ENCODE measurements at regions not wholly inside any gene's neighbourhood (a gene's known extent, or its start where the extent isn't known, plus 50 kb on each side); places are given as distances from the start of the nearest gene placed in this dataset.

DNA sequence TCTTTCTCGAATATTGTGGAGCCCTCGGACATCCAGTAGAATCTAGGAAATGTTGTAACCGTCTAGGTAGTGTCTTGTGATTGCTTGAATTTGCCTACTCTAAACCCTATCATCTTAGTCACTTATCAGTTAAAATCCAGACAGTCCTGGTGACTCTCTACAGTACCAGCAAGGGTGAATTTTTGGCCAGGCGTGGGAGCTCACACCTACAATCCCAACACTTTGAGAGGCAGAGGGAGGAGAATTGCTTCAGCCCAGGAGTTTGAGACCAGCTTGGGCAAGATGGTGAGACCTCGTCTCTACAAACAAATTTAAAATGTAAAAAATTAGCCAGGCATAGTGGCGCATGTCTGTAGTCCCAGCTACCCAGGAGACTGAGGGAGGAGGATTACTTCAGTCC lies 230.9 kb downstream of the CHRM3 start:
- Histone ChIP-seq H4K20me1 (ENCODE audit: insufficient read depth, low read length) (no peaks in the 10 kb centered on the region), H3K27ac (ENCODE audit: low read length) (no peak overlapping the region), H3K27me3 (replicated peaks; ENCODE audit: insufficient read depth, low read length) (no peaks in the 10 kb centered on the region), H2AFZ (ENCODE audit: low read length) (no peak overlapping the region), H3K9ac (ENCODE audit: low read length) (no peak overlapping the region), H3K9me3 (replicated peaks; ENCODE audit: insufficient read depth, low read length) (no peaks in the 10 kb centered on the region), H3K9me2 (replicated peaks; ENCODE audit: insufficient read depth, low read length) (no peaks in the 10 kb centered on the region), H3K4me2 (ENCODE audit: low read depth, low read length) (no peak overlapping the region), H3K4me1 (ENCODE audit: low read length) (no peaks in the 10 kb centered on the region), H3K79me2 (ENCODE audit: low read length) (no peaks in the 10 kb centered on the region), H3F3A (ENCODE audit: insufficient read depth, low read length) (no peaks in the 10 kb centered on the region), H3K4me3 (ENCODE audit: low read length) (no peak overlapping the region), H3K36me3 (replicated peaks; ENCODE audit: insufficient read depth, low read length) (no peaks in the 10 kb centered on the region)
- no peak for DNase-seq
- no peak for TF ChIP-seq EZH2phosphoT487 (IDR thresholded peaks at IDR 0.05; ENCODE audit: low read length)
- no peak for TF ChIP-seq EZH2 (optimal IDR thresholded peaks at IDR 0.05; ENCODE audit: low read depth, low read length)
- TF ChIP-seq CTCF (IDR thresholded peaks at IDR 0.05; ENCODE audit: low read length), result no peak

- Histone ChIP-seq H3K4me3 (ENCODE audit: low read length) (no peak overlapping the region), H3K9ac (ENCODE audit: low read length) (no peak overlapping the region), H3K79me2 (ENCODE audit: low read length) (no peaks in the 10 kb centered on the region), H3K36me3 (replicated peaks; ENCODE audit: insufficient read depth, low read length) (no peaks in the 10 kb centered on the region), H2AFZ (ENCODE audit: low read length) (no peak overlapping the region), H4K20me1 (ENCODE audit: insufficient read depth, low read length) (no peaks in the 10 kb centered on the region), H3K9me2 (replicated peaks; ENCODE audit: insufficient read depth, low read length) (no peaks in the 10 kb centered on the region), H3K9me3 (replicated peaks; ENCODE audit: insufficient read depth, low read length) (no peaks in the 10 kb centered on the region), H3K27me3 (replicated peaks; ENCODE audit: insufficient read depth, low read length) (no peaks in the 10 kb centered on the region), H3K4me2 (ENCODE audit: low read depth, low read length) (no peak overlapping the region), H3K4me1 (ENCODE audit: low read length) (no peaks in the 10 kb centered on the region), H3K27ac (ENCODE audit: low read length) (no peak overlapping the region), H3F3A (ENCODE audit: insufficient read depth, low read length) (no peaks in the 10 kb centered on the region)
- TF ChIP-seq EZH2phosphoT487 (IDR thresholded peaks at IDR 0.05; ENCODE audit: low read length), result no peak
- no peak for TF ChIP-seq EZH2 (optimal IDR thresholded peaks at IDR 0.05; ENCODE audit: low read depth, low read length)
- TF ChIP-seq CTCF (IDR thresholded peaks at IDR 0.05; ENCODE audit: low read length), result no peak
- DNase-seq, result no peak
Observed at GRCh38 chr1:239617731-239618130, 231.4 kb downstream of the CHRM3 start.

GRCh38 chr1:239619190-239619589 lies 232.8 kb downstream of the CHRM3 start:
- Histone ChIP-seq H3K4me3 (ENCODE audit: low read length) (peak overlapping the region; percentile 7; the same call in 1 of the 2 replicates), H2AFZ (ENCODE audit: low read length) (peak overlapping the region; percentile 15), H3K4me1 (ENCODE audit: low read length) (no peaks in the 10 kb centered on the region), H3F3A (ENCODE audit: insufficient read depth, low read length) (no peaks in the 10 kb centered on the region), H3K9me3 (replicated peaks; ENCODE audit: insufficient read depth, low read length) (no peaks in the 10 kb centered on the region), H3K27ac (ENCODE audit: low read length) (no peak overlapping the region), H4K20me1 (ENCODE audit: insufficient read depth, low read length) (no peaks in the 10 kb centered on the region), H3K9ac (ENCODE audit: low read length) (no peak overlapping the region), H3K36me3 (replicated peaks; ENCODE audit: insufficient read depth, low read length) (no peaks in the 10 kb centered on the region), H3K9me2 (replicated peaks; ENCODE audit: insufficient read depth, low read length) (no peaks in the 10 kb centered on the region), H3K79me2 (ENCODE audit: low read length) (no peaks in the 10 kb centered on the region), H3K27me3 (replicated peaks; ENCODE audit: insufficient read depth, low read length) (no peaks in the 10 kb centered on the region), H3K4me2 (ENCODE audit: low read depth, low read length) (peak overlapping the region; percentile 44)
- TF ChIP-seq EZH2 (optimal IDR thresholded peaks at IDR 0.05; ENCODE audit: low read depth, low read length), result no peak
- no peak for TF ChIP-seq EZH2phosphoT487 (IDR thresholded peaks at IDR 0.05; ENCODE audit: low read length)
- TF ChIP-seq CTCF (IDR thresholded peaks at IDR 0.05; ENCODE audit: low read length), result no peak
- peak; percentile 63 for DNase-seq
